Vagina (tissue), 2 donors: ENCODE measurements at regions not wholly inside any gene's neighbourhood (a gene's known extent, or its start where the extent isn't known, plus 50 kb on each side); places are given as distances from the start of the nearest gene placed in this dataset.

Source experiments
- POLR2A ChIP-seq, 2 donors: fragments of 450-650 bp; IDR thresholded peaks; one replicate each; pipeline ENCODE4 v1.6.1; 2017; ENCODE audit warnings: antibody characterized with exemption in 2 of 2, mild to moderate bottlenecking in 2 of 2, moderate library complexity in 2 of 2
- TF ChIP-seq, protein P1 (sequence below), 3 experiments: fragments of 450-650 bp in 2 of 3; fragments of 200-600 bp in 1 of 3; sonication (generic) in 1 of 3; IDR thresholded peaks; one replicate each; pipeline ENCODE4 v1.5.1; 2017 to 2019; ENCODE audit warnings: antibody characterized with exemption in 3 of 3, mild to moderate bottlenecking in 2 of 3, moderate library complexity in 2 of 3

DNA sequence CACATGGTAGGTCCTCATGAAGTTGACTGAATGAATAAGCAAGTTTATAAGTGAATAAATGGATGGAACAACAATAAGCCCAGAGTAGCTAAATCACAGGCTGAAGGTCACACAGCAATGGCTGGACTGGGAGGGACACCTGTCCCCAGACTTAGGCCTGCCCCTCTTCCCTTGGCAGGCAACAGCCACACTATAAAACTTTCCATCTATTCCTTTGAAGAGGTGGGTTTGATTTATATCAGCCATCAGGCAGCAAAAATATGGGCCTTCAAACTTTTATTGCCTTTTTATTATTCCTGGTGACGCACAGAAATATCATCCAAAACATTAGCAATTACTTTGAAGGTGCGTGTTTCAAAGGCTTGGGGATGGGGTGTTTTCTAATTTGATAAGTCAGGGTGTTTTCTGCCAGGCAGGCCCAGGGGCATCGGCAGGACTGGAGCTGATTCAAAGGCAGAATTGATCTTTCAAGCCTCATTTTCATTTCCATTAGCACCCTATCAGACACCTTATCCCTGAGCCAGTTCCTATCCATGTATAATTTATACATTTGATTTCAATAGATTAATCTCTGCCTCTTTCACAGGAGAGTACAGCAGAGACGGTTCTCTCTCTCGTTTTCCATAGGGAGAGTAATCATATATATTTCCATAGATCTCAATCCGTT lies 67.2 kb upstream of the LYRM9 start:
- no peak for TF ChIP-seq POLR2A (IDR thresholded peaks at IDR 0.05)
- TF ChIP-seq, protein P1, sequence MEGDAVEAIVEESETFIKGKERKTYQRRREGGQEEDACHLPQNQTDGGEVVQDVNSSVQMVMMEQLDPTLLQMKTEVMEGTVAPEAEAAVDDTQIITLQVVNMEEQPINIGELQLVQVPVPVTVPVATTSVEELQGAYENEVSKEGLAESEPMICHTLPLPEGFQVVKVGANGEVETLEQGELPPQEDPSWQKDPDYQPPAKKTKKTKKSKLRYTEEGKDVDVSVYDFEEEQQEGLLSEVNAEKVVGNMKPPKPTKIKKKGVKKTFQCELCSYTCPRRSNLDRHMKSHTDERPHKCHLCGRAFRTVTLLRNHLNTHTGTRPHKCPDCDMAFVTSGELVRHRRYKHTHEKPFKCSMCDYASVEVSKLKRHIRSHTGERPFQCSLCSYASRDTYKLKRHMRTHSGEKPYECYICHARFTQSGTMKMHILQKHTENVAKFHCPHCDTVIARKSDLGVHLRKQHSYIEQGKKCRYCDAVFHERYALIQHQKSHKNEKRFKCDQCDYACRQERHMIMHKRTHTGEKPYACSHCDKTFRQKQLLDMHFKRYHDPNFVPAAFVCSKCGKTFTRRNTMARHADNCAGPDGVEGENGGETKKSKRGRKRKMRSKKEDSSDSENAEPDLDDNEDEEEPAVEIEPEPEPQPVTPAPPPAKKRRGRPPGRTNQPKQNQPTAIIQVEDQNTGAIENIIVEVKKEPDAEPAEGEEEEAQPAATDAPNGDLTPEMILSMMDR (IDR thresholded peaks at IDR 0.05) = no peak
